C1 segment of cervical spinal cord (tissue), 14 donors: ENCODE measurements at regions not wholly inside any gene's neighbourhood (a gene's known extent, or its start where the extent isn't known, plus 50 kb on each side); places are given as distances from the start of the nearest gene placed in this dataset.
"Not testable (repeated sequence)": the region's sequence is repeated elsewhere in the genome, so short reads cannot be mapped to it uniquely, and the experiment has no call there.

ENCODE experiments used
- DNase-seq, 14 donors: peaks; one replicate each; lab custom pipeline; 2025; lab: John Stamatoyannopoulos, UW

DNA sequence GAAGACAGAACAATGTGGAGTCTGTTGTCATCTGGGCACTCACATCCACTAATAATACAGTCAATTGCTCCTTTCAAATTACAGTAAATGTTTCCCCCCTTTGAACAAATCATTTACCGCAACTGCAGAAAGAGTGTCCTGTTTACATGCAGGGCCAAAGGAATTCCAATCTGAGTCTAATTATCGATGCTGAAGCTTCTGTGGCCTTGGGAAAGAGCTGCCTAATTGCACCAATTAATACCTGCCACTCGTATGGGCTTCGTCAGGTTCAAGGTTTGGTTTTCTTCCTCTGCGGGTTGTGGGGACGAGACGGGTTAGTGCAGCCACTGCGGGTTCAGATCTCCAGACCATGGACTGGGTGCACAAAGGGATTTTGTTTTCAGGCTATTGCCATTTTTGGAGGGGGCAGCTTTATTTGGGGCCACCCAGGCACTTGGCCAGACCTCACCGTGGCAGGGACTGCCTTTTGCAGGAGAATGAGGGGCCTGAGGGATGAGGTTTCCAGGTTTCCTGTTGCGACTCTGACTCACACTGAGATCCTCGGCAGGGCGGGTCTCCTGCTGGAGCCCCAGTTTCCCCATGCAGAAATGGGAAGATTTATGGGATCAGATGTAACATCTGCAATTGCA is 147.6 kb downstream of the MIAT start:
- DNase-seq, result no peak

DNA sequence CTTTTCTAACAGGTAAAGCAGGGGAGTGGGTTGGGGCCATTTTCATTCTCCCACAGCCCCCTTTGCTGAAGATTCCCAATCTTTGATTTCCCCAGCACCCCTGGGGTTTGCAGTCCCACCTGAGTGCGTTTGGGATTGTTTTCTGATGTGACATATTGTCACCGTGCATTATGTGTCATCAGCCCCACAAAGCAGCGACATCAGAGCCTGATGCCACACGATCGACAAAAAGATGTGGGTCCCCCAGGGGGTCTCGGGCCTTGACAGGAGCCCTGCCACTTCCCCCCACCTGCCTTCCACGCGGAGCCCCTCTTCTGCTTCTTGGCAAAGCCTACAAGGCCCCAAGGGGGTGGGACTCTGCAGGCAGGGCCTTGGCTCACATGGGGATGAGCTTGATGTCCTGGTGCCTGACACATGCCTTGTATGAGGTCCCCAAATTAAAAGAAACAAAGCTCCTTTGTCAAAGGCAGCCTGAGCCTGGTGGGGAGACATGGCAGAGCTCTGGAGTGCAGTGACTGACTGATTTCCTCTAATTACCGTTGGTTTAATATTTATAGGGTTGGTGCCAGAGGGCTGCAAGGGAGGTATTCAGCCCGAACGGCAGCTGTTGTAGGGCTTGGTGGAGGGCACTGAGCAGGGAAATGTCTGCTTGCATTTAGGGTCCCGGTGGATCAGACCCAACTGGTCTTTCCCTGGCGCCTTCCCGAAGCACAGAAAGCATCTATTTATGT is 149.2 kb downstream of the MIAT start:
- no peak for DNase-seq

DNA sequence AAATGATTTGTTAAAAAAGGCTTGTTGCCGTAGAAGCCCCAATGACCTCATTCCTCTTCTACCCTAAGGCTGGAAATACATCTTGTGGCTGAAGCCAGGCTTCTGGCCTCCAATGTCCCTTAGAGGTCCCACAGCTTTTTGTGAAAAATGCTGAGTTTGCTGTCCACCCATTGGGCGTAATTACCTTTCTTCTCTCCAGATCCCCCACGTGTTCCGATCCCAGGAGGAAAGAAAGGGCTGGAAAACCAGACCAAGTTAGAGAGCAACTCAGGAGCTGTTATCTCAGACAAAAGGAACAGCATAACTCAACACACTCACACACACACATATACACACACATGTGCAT is 154.2 kb downstream of the MIAT start:
- DNase-seq, result no peak

DNA sequence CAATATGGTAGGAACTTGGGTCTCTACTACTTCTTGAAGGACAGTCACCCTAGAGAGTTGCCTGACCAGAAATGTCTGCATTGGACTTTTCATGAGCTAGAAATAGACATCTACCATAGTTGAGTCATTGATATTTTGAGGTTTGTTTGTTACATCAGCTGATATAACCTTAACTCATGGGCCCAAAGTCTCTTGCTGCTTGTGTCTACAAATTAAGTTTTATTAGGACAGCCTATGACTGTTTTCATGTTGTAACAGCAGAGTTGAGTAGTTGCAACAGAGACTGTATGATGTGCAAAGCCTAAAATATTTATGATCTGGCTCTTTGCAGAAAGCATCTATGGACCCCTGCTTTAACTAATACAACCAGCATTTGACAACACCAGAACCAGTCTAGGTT is 155.3 kb downstream of the MIAT start:
- DNase-seq, result no peak

DNA sequence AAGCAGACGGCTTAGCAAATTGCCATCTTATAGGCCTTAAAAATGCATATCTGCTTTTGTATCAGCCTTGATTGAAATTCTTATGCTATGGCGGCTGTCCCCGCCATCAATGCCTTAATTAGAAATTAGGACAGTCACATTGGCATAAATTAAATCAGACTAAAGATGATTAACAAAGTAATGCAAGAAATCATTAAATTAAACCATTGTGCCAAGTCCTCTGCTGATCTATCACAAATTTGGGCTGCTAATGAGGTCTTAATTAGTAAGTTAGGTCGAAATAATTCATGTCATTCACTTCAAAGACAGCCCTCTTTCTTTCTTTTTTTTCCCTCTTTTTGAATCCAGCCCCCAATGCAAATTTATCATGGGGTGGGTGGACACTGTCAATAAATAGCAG is 159.3 kb downstream of the MIAT start:
- no peak for DNase-seq

DNA sequence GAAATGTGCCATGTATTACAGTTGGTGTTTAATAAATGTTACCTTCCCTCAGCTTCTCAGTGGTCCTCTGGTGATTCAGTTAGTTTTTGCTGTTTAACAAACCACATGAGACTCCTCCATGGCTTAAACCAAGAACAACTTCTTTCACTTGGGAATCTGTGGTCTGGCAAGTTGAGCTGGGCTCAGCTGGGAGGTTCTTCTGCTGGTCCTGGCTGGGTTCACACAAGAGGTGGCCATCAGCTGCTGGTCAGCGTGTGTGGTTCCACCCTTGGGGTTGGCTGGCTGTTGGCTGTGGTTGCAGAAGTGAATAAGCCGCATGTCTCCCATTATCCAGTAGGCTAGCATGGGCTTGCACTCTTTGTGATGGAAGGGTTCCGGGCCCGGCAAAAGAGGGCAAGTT is 160.5 kb downstream of the MIAT start:
- DNase-seq, result no peak

DNA sequence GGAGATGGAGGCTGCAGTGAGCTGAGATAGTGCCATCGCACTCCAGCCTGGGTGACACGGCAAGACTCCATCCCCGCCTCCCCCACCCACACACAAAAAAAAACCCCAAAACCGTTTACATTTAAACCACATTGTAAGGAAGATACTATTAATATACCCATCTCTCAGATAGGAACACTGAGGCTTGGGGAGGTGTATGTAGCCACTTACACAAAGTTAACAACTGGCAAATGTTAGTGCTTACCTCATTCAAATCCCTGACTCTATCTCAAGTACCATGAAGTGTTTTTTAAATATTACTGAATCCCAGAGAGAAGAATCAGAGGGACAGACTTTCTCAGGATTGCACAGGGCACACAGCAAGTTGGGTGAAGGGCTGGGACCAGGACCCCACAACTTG is 164.5 kb downstream of the MIAT start:
- DNase-seq, result no peak

DNA sequence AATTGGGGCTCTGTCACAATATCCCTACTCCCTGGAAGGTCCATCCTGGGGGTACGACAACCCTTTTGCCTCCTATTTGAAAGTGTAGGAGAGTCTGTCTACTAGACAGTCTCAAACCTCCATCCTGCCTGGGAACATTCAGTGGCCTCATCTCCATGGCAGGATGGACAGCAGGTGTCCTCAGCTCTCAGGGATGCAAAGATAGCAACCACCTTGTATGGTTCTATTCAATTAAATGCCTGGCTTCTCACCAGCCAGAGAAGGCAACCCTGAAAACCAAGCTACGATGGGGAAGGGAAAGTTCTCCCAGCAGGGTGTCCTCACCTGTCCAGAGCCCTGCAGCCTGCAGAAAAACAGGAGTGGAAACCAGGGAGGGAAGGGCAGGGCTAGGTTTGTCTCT is 164.9 kb downstream of the MIAT start:
- DNase-seq, result no peak

DNA sequence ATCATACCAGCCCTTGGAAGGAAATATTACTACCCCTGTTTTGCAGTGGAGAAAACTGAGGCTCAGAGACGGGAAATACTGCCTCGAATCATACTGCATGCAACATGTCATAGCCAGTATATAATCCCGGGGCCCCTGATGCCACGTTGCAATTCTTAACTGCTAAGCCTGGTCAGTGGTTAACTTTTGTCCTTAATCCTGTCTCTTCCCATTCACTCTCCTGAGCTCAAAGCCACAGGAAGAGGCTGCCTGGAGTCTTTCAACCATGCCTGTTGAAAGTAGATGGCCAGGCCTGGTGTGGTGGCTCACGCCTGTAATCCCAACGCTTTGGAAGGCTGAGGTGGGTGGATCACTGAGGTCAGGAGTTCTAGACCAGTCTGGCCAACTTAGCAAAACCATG is 166.6 kb downstream of the MIAT start:
- no peak for DNase-seq

DNA sequence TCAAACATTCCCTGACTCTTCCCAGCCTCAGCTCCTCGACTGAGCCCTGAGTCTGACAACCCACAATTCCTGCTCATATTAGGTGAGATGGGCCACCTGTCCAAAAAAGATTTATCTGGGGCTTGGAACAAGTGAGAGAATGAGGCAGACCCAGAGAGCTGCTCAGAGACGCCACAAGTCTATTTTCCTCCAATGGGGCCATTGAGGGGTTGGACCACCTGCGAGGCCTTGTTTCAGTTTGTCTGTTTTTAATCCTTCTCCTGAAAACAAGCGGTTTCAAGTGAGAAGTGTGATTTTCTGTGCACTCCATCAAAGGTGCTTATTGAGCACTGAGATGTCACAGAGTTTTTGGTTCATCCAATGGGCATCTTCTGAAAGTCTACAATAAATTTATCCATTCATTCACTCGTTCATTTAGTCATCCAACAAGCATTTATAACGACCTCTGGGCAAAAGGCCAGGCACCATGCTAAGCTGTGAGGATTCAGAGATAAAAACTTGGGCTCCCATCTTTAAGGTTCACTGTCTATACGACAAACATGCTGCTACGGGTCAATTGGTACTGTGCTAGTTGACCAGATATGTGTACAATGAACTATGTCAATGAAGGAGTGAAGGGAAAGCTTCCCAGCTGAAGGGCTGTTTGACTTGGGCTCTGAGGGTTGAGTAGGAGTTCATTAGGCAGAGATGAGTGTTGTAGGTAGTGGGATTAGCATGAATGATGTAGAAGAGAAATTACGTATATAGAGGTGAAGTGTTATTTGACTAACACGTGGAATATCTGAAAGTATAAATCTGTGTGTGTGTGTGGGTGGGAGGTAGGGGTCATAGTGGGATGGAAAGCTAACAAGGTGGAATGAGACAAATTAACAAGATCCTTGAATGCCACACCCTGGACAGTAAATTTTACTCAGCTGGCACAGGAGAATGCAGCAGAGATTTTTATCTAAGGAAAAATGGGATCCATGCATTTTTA is 168.9 kb downstream of the MIAT start:
- DNase-seq, result no peak

DNA sequence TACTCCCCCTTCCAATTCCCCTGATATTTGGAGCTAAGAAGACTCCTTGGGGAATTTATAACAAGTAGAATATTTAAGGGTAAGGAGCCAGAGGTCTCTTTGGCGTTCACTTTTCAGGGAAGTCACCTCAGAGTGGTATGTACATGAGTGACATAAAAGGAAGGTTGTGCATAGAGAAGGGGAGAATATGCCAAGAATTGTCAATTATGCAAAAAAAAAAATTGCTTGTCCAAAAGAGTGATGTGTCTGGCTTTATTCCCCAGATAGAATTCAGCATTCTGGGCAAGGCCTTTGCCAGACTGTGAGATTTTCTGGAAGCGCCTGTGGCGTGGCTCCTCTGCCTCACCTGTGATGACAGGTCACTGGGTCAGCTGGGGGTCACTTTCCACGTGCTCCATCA is 170.2 kb downstream of the MIAT start:
- DNase-seq, result no peak

DNA sequence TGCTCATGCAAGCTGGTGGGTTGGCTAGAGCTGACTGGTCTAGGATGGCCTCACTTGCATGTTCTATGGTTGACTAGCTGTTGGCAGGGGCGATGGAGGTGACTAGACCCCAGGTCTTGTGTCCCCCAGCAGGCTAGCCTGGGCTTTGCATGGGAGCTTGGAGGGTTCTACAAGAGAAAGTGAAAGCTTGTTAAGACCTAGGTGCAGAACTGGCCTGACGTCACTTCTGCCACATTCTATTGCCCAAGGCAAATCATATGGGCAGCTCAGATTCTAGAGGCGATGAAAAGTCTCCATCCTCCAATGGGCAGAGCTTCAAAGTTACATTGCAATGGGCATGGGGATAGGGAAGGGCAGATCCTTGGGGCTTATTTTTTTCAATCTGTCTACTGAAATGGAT is 170.9 kb downstream of the MIAT start:
- no peak for DNase-seq

DNA sequence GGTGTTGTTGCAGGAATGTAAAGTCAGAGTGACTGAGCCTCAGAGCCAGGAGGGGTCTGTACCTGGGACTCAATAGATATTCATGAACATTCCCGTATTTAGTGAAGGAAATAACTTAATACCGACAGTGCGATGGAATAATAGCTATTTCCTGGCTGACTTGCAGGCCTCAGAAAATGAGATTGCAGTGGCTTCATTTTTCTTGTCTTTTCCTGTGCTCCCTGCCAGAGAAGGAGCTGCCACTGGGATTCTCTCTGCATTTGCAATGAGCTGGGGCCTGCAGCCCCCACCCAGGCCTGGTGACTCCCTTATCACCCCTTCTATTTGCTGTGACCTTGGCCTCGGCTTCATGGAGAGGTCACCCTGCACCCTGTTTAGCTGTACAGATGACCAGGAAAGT is 173.4 kb downstream of the MIAT start:
- no peak for DNase-seq

DNA sequence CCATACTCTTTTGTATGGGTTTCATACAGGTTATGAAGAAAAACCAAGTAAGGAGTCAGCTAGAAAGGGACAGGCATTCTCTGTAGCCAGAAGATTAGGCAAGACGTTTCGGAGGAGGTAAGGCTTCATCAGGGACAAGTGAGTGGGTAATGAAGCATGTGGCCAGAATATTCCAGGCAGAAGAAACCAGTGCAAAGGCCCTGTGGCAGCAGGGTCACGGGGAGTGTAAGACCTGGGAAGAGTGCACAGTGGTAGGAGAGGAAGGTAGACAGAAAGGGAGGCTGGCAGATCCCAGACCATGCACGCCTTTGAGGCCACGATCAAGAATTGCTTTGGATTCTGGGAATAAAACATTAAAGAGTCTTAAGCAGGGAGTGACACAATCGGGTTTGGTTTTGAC is 177.6 kb downstream of the MIAT start:
- DNase-seq, result no peak

DNA sequence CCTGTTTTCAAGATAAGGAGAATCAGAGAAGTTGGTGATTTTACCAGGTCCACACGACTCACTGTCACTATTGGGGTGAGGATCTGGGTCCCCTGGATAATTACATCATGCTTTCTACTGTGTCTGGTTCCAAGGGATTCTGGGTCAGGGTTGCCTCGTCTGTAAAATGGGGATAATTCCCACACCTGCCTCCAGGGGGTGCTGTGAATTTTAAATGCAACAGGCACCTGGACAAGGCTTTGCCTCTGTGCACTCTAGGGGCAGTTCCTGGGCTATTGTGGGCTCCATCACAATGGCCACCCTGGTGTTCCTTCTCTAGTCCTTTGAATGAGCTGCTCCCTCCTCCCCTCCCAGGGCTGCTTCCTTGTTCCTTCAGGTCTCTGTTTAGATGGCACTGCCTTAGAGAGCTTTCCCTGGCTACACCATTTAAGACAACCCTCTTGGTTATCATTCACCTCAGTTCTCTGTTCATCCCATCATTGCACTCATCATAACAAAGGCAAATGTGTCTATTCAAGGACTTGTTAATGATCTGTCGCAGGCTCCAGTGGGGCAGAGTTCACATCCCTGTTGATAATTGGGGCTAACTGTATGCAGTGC is 178.6 kb downstream of the MIAT start:
- peak in 1 of 14 donors; percentile 2 for DNase-seq

DNA sequence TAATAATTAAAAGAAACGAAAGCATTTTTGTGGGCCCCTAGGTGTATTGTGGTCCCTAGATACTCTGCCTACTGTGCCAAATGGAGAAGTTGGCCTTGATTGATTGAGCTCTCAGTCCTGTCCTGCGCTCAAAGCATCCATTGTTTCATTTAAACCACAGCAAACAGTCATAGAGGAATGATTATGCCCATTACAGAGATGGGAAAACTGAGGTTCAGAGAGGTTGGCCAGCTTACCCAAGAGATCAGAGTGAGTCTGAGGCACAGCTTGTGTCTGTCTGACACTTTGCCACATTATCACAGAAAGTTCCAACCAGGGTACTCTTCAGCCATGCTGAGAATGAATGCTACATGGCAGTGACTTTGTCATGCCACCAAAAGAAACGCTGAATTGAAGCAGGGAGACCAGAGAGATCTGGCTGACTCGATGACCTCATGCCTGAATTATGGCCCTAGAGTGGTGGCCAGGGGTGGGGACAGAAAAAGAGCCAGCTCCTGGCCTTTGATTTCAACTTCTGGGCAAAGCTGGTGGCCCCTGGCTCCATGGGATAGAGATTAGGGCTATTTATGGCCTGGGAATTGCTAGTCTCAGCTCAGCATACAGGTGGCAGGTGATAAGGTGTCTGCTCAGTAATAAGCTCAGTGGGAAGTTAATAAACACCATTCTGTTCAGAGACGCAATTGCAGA is 180.5 kb downstream of the MIAT start:
- no peak for DNase-seq

DNA sequence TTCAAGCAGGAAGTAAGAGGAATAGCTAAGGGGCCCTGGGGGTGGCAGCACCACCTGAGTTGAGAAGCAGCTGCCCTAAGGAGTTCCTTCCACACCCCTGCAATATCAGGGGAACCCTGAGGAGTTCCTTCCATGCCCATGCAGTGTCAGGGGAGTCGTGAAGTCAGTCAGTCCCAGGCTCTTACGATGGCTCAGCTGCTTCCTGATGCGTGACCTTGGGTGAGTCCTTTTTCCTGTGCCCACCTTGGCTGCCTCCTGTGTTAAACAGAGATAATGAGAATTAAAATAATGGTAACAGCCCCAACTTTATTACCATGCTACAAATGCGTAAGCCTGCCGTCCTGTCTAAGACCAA is 181.1 kb downstream of the MIAT start:
- no peak for DNase-seq

DNA sequence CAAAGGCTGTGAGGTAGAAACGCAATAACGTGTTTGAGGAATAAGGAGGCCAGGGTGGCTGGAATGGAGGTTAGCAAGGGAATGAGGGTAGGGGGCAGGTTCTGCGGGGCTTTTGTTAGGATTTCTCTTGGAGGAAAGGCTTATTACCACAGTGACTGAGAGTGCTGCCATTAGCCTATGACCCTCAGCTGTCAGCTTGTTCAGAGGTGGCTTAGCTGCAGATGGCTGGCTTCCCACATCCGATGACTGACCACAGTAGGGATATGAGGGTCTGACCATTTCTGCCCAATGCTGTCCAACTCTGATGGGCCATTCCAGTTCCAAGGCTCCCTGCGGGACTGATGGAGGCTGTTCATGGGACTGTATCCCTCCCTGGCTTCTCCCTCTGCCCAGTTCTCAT is 181.8 kb downstream of the MIAT start:
- DNase-seq, result no peak

DNA sequence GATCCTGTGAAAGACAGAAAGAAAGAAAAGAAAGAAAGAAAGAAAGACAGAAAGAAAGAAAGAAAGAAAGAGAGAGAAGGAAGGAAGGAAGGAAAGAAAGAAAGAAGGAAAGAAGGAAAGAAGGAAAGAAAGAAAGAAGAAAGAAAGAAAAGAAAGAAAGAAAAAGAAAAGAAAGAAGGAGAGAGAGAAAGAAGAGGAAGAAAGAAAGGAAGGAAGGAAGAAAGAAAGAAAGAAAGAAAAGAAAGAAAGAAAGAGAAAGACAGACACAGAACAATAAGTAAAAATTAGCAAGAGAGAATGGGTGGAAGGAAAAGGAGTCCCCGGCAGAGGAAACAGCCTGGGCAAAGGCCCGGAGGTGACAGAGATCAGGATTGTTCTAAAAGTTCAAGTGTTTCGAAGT is 183.4 kb downstream of the MIAT start:
- DNase-seq, result not testable (repeated sequence)

DNA sequence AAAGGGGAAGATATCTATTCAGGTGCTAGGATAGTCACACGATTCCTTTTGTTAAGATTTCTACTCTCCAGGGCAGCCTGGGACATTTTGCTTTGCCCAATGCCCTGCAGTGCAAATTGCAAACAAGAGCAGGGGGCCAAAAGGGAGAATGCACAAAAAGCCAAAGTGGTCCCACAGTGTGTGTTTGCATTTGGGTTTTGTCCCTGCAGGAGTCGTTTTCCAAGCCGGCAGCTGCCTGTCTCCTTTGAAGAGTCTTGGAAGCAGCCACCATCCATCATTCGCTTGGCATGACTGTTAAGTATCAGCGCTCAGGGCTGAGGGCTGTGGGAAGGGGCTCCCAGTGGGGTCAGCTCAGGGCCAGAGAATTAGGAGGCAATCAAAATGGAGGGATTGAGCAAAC is 184.7 kb downstream of the MIAT start:
- DNase-seq, result no peak

DNA sequence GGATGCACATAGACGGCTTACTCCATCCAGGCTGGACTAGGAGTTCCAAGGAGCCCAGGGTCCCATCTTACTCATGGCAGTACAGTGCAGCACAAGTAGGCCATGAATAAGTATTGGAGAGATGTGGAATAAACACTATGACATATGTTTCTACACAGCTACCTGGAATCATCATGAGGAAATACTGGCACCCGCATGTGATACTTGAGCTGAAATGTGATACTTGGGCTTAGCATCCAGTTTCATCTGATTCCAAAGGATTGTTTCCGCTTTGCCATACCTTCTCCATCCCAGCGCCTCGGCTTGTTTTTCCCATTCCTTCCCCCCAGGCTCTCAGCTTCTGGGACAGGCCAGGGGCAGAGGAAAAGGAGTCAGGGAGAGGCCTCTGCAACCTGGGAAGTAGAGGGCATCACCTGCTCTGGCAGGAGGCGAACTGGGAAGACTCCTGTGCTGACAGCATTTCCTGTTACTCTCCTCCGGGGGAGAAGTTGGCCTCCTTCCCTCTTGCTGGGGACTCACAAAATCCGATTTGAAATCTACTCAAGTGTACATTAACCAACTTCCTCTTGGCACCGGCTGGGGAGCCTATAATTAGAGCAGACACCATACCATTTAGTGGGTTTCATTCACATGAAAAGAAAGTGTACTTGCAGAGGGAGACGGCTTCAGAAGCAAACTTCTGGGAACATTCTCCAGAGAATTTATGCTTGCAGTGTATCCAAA is 187.8 kb downstream of the MIAT start:
- DNase-seq, result peak in 1 of 14 donors; percentile 2
